BJ (cell line): ENCODE measurements at regions not wholly inside any gene's neighbourhood (a gene's known extent, or its start where the extent isn't known, plus 50 kb on each side); places are given as distances from the start of the nearest gene placed in this dataset.

Experiments
- CTCF ChIA-PET: fragments of 350-600 bp; formaldehyde crosslinking; extraction: SDS; loops from one replicate; lab custom pipeline; 2021; ENCODE audit warnings: antibody characterized with exemption, inconsistent platforms; lab: Yijun Ruan, JAX
- POLR2A ChIA-PET: fragments of 300-600 bp; sonication (Branson Sonifier 250); formaldehyde crosslinking; extraction: SDS; loops from one replicate; lab custom pipeline; 2021; ENCODE audit warnings: antibody characterized with exemption; lab: Charles Lee
- DNase-seq: peaks from one replicate; pipeline ENCODE4 v3.0.0-alpha.2; 2011; ENCODE audit warnings: low read depth
- H3K27me3 ChIP-seq: 2 replicates; pipeline ENCODE4 v1.6.0; 2011; ENCODE audit warnings: low read length; ENCODE audit not compliant: control insufficient read depth, insufficient read depth
- H3K36me3 ChIP-seq: 2 replicates; pipeline ENCODE4 v1.5.1; 2011; ENCODE audit warnings: low read length; ENCODE audit not compliant: control insufficient read depth, insufficient read depth
- H3K4me3 ChIP-seq: 2 replicates; pipeline ENCODE4 v1.5.1; 2011; ENCODE audit warnings: low read depth, mild to moderate bottlenecking, control low read depth, low read length
- CTCF ChIP-seq: IDR thresholded peaks from 2 replicates; pipeline ENCODE4 v1.5.1; 2011; ENCODE audit warnings: low read depth, mild to moderate bottlenecking, control low read depth, inconsistent platforms, low read length, moderate library complexity; ENCODE audit not compliant: insufficient read depth

DNA sequence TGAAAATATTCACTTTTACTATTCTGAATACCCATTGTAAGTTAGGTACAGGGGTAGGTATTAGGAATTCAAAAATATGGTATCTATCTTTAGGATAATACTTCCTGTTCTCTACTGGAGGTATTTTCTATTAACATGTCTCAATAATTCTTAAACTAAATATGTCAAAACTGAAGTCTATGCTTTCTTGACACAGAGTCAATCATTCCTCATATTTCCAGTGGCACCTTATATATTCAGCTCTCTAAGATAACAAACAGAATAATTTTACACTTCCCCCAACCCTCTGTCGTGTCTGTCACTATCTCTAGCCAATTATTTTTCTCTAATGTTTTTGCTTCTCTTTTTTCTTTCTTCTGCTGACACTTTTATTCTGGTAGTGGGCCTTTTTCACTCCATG lies 138.9 kb downstream of the TMEM26 start:
- TF ChIP-seq CTCF: no peak
- DNase-seq: no peak
- POLR2A ChIA-PET: no interaction called here
- Histone ChIP-seq H3K36me3 (no peaks in the 10 kb centered on the region), H3K4me3 (no peak overlapping the region), H3K27me3 (no peaks in the 10 kb centered on the region)
- CTCF ChIA-PET: no interaction called here

- DNase-seq: no peak
- ChIA-PET POLR2A (no interaction called here), CTCF (no interaction called here)
- Histone ChIP-seq H3K27me3 (no peaks in the 10 kb centered on the region), H3K4me3 (no peak overlapping the region), H3K36me3 (no peaks in the 10 kb centered on the region)
- TF ChIP-seq CTCF: no peak
Measured at GRCh38 chr10:61313460-61313859, 139.7 kb downstream of the TMEM26 start.

DNA sequence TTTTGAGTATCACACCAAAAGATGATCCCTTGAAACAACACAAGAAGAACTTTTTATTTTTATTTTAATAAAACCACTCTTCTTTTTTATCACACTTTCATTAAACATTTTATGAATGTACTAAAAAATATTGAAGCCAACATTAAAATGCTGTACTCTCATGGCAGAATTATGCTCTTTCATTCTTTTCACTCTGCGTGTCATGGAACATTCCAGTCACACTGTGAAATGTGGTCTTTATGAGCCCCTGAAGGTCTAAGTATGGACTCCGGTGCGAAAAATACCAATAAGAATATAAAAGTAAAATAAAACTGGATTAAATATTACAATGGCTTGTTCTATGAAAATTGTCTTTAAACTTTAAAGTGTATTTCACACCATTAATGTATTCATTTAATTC lies 148.4 kb downstream of the TMEM26 start:
- ChIA-PET POLR2A (no interaction called here), CTCF (no interaction called here)
- no peak for DNase-seq
- Histone ChIP-seq H3K4me3 (no peak overlapping the region), H3K36me3 (no peaks in the 10 kb centered on the region), H3K27me3 (no peaks in the 10 kb centered on the region)
- no peak for TF ChIP-seq CTCF

- Histone ChIP-seq H3K36me3 (no peaks in the 10 kb centered on the region), H3K27me3 (no peaks in the 10 kb centered on the region), H3K4me3 (no peak overlapping the region)
- DNase-seq: no peak
- ChIA-PET CTCF (no interaction called here), POLR2A (no interaction called here)
- TF ChIP-seq CTCF: no peak
Measured at GRCh38 chr10:61302124-61302523, 151.1 kb downstream of the TMEM26 start.

DNA sequence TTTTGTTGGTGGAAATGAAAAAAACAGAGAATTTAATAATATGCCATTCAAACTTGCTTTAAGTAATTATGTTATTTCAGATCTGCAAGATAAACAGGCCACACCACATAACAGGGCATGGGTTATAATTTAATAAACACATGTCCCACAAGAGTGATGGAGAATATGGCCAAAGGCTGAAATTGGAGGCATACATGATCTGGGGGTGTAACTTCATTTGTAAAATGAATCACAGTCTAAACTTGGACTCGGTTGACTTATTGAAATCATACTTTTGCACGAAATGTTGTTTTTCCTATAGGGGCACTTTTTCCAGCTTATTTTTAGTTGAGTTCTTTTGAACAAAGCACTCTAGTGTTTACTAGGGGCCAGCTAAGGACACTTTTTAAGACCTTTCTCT lies 151.6 kb downstream of the TMEM26 start:
- CTCF ChIA-PET: no interaction called here
- TF ChIP-seq CTCF: no peak
- DNase-seq: no peak

More for the DNA sequence above, 151.6 kb downstream of the TMEM26 start:
- POLR2A ChIA-PET: no interaction called here
- Histone ChIP-seq H3K27me3 (no peaks in the 10 kb centered on the region), H3K36me3 (no peaks in the 10 kb centered on the region), H3K4me3 (no peak overlapping the region)
